WTC11 (cell line): ENCODE measurements at regions not wholly inside any gene's neighbourhood (a gene's known extent, or its start where the extent isn't known, plus 50 kb on each side); places are given as distances from the start of the nearest gene placed in this dataset.

ENCODE experiments used
- ATAC-seq: fragments of 200-7000 bp; cut with Tn5 transposase; 2 replicates; pipeline ENCODE4 v1.10.0; 2021; ENCODE audit warnings: mild to moderate bottlenecking, moderate library complexity
- CTCF ChIA-PET: fragments of 300-600 bp; sonication (Branson Sonifier 250); formaldehyde crosslinking; loops from one replicate; lab custom pipeline; 2021; ENCODE audit warnings: antibody characterized with exemption; lab: Charles Lee
- POLR2A ChIA-PET: fragments of 350-600 bp; sonication (Branson Sonifier 250); formaldehyde crosslinking; loops from one replicate; lab custom pipeline; 2021; ENCODE audit warnings: antibody characterized with exemption; lab: Charles Lee
- DNase-seq: peaks from one replicate; pipeline ENCODE4 v3.0.0; 2021; ENCODE audit warnings: low spot score
- H3K27ac Mint-ChIP-seq: 2 replicates; pipeline ENCODE4 v1.8.0; 2021; ENCODE audit warnings: mixed read lengths
- H3K27me3 Mint-ChIP-seq: 2 replicates; pipeline ENCODE4 v1.8.0; 2021; ENCODE audit warnings: low read depth, mild to moderate bottlenecking, moderate library complexity, mixed read lengths
- H3K36me3 Mint-ChIP-seq: 2 replicates; pipeline ENCODE4 v1.8.0; 2021; ENCODE audit warnings: mixed read lengths
- H3K4me1 Mint-ChIP-seq: 2 replicates; pipeline ENCODE4 v1.8.0; 2022; ENCODE audit warnings: mixed read lengths
- H3K4me3 Mint-ChIP-seq: 2 replicates; pipeline ENCODE4 v1.8.0; 2021; ENCODE audit warnings: mild to moderate bottlenecking, moderate library complexity, mixed read lengths
- H3K9me3 Mint-ChIP-seq: 2 replicates; pipeline ENCODE4 v1.8.0; 2021; ENCODE audit warnings: mixed read lengths
- ATF1 ChIP-seq: sonication (generic); formaldehyde crosslinking; IDR thresholded peaks from 2 replicates; pipeline ENCODE4 v1.8.1; 2023; ENCODE audit warnings: mild to moderate bottlenecking, moderate library complexity, missing genetic modification reagents
- ATF2 ChIP-seq: sonication (generic); formaldehyde crosslinking; IDR thresholded peaks from 2 replicates; pipeline ENCODE4 v1.8.1; 2022; ENCODE audit warnings: low read depth, missing genetic modification reagents, borderline replicate concordance
- E2F5 ChIP-seq: sonication (generic); formaldehyde crosslinking; IDR thresholded peaks from 2 replicates; pipeline ENCODE4 v1.8.1; 2022; ENCODE audit warnings: mild to moderate bottlenecking, moderate library complexity, missing genetic modification reagents
- EMX1 ChIP-seq: fragments of 250-450 bp; sonication (Bioruptor Pico); IDR thresholded peaks from 2 replicates; pipeline ENCODE4 v1.8.0; 2021; ENCODE audit warnings: mild to moderate bottlenecking
- FOXP1 ChIP-seq: sonication (generic); formaldehyde crosslinking; IDR thresholded peaks from 2 replicates; pipeline ENCODE4 v1.8.0; 2022; ENCODE audit warnings: missing genetic modification reagents, mild to moderate bottlenecking, moderate library complexity, borderline replicate concordance
- FOXP4 ChIP-seq: sonication (generic); formaldehyde crosslinking; IDR thresholded peaks from 2 replicates; pipeline ENCODE4 v1.8.0; 2022; ENCODE audit warnings: mild to moderate bottlenecking, missing genetic modification reagents
- GRHL2 ChIP-seq: fragments of 250-450 bp; sonication (Bioruptor Pico); IDR thresholded peaks from 2 replicates; pipeline ENCODE4 v1.8.0; 2022; ENCODE audit warnings: mild to moderate bottlenecking, moderate library complexity; ENCODE audit not compliant: insufficient replicate concordance, severe bottlenecking
- HMGA2 ChIP-seq: fragments of 250-450 bp; sonication (Bioruptor Pico); IDR thresholded peaks from 2 replicates; pipeline ENCODE4 v1.4.0; 2021; ENCODE audit warnings: mild to moderate bottlenecking, moderate library complexity
- IRF1 ChIP-seq: sonication (generic); formaldehyde crosslinking; IDR thresholded peaks from 2 replicates; pipeline ENCODE4 v1.8.0; 2023; ENCODE audit warnings: missing genetic modification reagents
- IRF2 ChIP-seq: sonication (generic); formaldehyde crosslinking; IDR thresholded peaks from 2 replicates; pipeline ENCODE4 v1.8.0; 2022; ENCODE audit warnings: low read depth, missing genetic modification reagents, borderline replicate concordance
- MAX ChIP-seq: sonication (generic); formaldehyde crosslinking; IDR thresholded peaks from 2 replicates; pipeline ENCODE4 v1.8.0; 2022; ENCODE audit warnings: mild to moderate bottlenecking, missing genetic modification reagents
- MLX ChIP-seq: sonication (generic); formaldehyde crosslinking; IDR thresholded peaks from 2 replicates; pipeline ENCODE4 v1.8.1; 2023; ENCODE audit warnings: mild to moderate bottlenecking, missing genetic modification reagents, moderate library complexity
- MXD4 ChIP-seq: fragments of 250-450 bp; sonication (Bioruptor Pico); IDR thresholded peaks from 2 replicates; pipeline ENCODE4 v1.8.0; 2021; ENCODE audit warnings: mild to moderate bottlenecking, moderate library complexity, borderline replicate concordance
- NFATC4 ChIP-seq: fragments of 250-450 bp; sonication (Bioruptor Pico); IDR thresholded peaks from 2 replicates; pipeline ENCODE4 v1.9.0; 2021; ENCODE audit warnings: mild to moderate bottlenecking
- NFE2L1 ChIP-seq: sonication (generic); formaldehyde crosslinking; IDR thresholded peaks from 2 replicates; pipeline ENCODE4 v1.8.1; 2023; ENCODE audit warnings: missing genetic modification reagents
- NR1H2 ChIP-seq: sonication (generic); formaldehyde crosslinking; IDR thresholded peaks from 2 replicates; pipeline ENCODE4 v1.9.0; 2021; ENCODE audit warnings: mild to moderate bottlenecking, moderate library complexity, missing genetic modification reagents
- PRRX2 ChIP-seq: fragments of 250-450 bp; sonication (Bioruptor Pico); IDR thresholded peaks from 2 replicates; pipeline ENCODE4 v1.8.0; 2021; ENCODE audit warnings: mild to moderate bottlenecking
- SMAD4 ChIP-seq: sonication (generic); formaldehyde crosslinking; IDR thresholded peaks from 2 replicates; pipeline ENCODE4 v1.8.0; 2022; ENCODE audit warnings: mild to moderate bottlenecking, missing genetic modification reagents
- STAT6 ChIP-seq: sonication (generic); formaldehyde crosslinking; conservative IDR thresholded peaks from 2 replicates; pipeline ENCODE4 v1.8.1; 2023; ENCODE audit warnings: mild to moderate bottlenecking, low read depth, missing genetic modification reagents, moderate library complexity
- ZNF532 ChIP-seq: fragments of 250-450 bp; sonication (Bioruptor Pico); IDR thresholded peaks from 2 replicates; pipeline ENCODE4 v1.9.0; 2021; ENCODE audit warnings: mild to moderate bottlenecking, borderline replicate concordance

- ChIA-PET POLR2A (no interaction called here), CTCF (interaction anchor here (1.1 to 1.4 kb wide), 3 partner anchors 19 to 650 kb away, joined by 3 to 6 read pairs (median 4); no protein-coding TSS in a partner anchor)
- ATAC-seq (peak; percentile 55), DNase-seq (peak; percentile 29)
- H3K27ac Mint-ChIP-seq, result no peak overlapping the region
- no peak overlapping the region for H3K4me3 Mint-ChIP-seq
- no peaks in the 10 kb centered on the region for H3K9me3 Mint-ChIP-seq
- H3K36me3 Mint-ChIP-seq, result no peaks in the 10 kb centered on the region
- H3K27me3 Mint-ChIP-seq, result no peaks in the 10 kb centered on the region; the same call in 1 of the 2 replicates
- no peaks in the 10 kb centered on the region for H3K4me1 Mint-ChIP-seq
- peak; percentile 43; the same call in 1 of the 2 replicates for TF ChIP-seq MAX
- TF ChIP-seq MLX (CRISPR knock-in tag), result no peak
- TF ChIP-seq, all 79 proteins: peak for 1
These were observed 1079.7 kb downstream of the TBC1D22A start for GRCh38 chr22:47842119-47842518.

GRCh38 chr22:47841156-47841555, 1078.7 kb downstream of the TBC1D22A start:
- no peaks in the 10 kb centered on the region for H3K36me3 Mint-ChIP-seq
- peaks cover 6% of the 10 kb centered on the region; the same call in 1 of the 2 replicates for H3K9me3 Mint-ChIP-seq
- ATAC-seq (no peak), DNase-seq (no peak)
- H3K27ac Mint-ChIP-seq, result no peak overlapping the region
- POLR2A ChIA-PET, result no interaction called here
- H3K27me3 Mint-ChIP-seq, result no peaks in the 10 kb centered on the region; the same call in 1 of the 2 replicates
- no peaks in the 10 kb centered on the region for H3K4me1 Mint-ChIP-seq
- H3K4me3 Mint-ChIP-seq, result no peak overlapping the region
- CTCF ChIA-PET, result interaction anchor here (1.3 to 1.4 kb wide), 2 partner anchors 20 to 29 kb away, joined by 3 to 4 read pairs; no protein-coding TSS in a partner anchor
- no peak for TF ChIP-seq SMAD4
- no peak for TF ChIP-seq MAX
- TF ChIP-seq IRF2, result no peak
- TF ChIP-seq NR1H2 (CRISPR knock-in tag), result no peak
- TF ChIP-seq PRRX2 (CRISPR knock-in tag), result no peak
- no peak for TF ChIP-seq GRHL2 (CRISPR knock-in tag)
- no peak for TF ChIP-seq HMGA2
- no peak for TF ChIP-seq STAT6 (CRISPR knock-in tag)
- TF ChIP-seq ZNF532 (CRISPR knock-in tag), result no peak
- TF ChIP-seq ATF1 (CRISPR knock-in tag), result no peak
- no peak for TF ChIP-seq FOXP1 (CRISPR knock-in tag)
- no peak for TF ChIP-seq ATF2
- TF ChIP-seq NFATC4, result no peak
- no peak for TF ChIP-seq FOXP4 (CRISPR knock-in tag)
- no peak for TF ChIP-seq MXD4 (CRISPR knock-in tag)
- no peak for TF ChIP-seq NFE2L1 (CRISPR knock-in tag)
- TF ChIP-seq E2F5 (CRISPR knock-in tag), result no peak
- TF ChIP-seq IRF1 (CRISPR knock-in tag), result no peak
- TF ChIP-seq EMX1 (CRISPR knock-in tag), result no peak
